A673 (cell line): ENCODE measurements at regions not wholly inside any gene's neighbourhood (a gene's known extent, or its start where the extent isn't known, plus 50 kb on each side); places are given as distances from the start of the nearest gene placed in this dataset.

Experiments used
- EZH2 ChIP-seq: fragments of 200-600 bp; sonication (generic); IDR thresholded peaks from 2 replicates; pipeline ENCODE4 v1.6.1; 2017; ENCODE audit warnings: borderline replicate concordance, low read depth, mild to moderate bottlenecking, mixed read lengths, antibody characterized with exemption, low read length; ENCODE audit not compliant: poor library complexity, severe bottlenecking
- TF ChIP-seq, protein P1 (sequence below): fragments of 300-800, 200-600 bp; sonication (generic); conservative IDR thresholded peaks from 2 replicates; pipeline ENCODE4 v1.5.1; 2017; ENCODE audit warnings: low read depth, mild to moderate bottlenecking, antibody characterized with exemption, low read length, moderate library complexity, mixed read lengths

- TF ChIP-seq, protein P1, sequence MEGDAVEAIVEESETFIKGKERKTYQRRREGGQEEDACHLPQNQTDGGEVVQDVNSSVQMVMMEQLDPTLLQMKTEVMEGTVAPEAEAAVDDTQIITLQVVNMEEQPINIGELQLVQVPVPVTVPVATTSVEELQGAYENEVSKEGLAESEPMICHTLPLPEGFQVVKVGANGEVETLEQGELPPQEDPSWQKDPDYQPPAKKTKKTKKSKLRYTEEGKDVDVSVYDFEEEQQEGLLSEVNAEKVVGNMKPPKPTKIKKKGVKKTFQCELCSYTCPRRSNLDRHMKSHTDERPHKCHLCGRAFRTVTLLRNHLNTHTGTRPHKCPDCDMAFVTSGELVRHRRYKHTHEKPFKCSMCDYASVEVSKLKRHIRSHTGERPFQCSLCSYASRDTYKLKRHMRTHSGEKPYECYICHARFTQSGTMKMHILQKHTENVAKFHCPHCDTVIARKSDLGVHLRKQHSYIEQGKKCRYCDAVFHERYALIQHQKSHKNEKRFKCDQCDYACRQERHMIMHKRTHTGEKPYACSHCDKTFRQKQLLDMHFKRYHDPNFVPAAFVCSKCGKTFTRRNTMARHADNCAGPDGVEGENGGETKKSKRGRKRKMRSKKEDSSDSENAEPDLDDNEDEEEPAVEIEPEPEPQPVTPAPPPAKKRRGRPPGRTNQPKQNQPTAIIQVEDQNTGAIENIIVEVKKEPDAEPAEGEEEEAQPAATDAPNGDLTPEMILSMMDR: no peak
- TF ChIP-seq EZH2: no peak
Measured at GRCh38 chr15:94174399-94174802, 57.0 kb upstream of the MCTP2 start.
